ENCODE measurements at regions not wholly inside any gene's neighbourhood (a gene's known extent, or its start where the extent isn't known, plus 50 kb on each side); places are given as distances from the start of the nearest gene placed in this dataset.

GRCh38 chr2:2942225-2942624 is 435.4 kb downstream of the EIPR1 start:
- no peak for TF ChIP-seq CTCF (IDR thresholded peaks at IDR 0.05; ENCODE audit: low read depth, low read length)
- DNase-seq (ENCODE audit: low read depth in 2 of 2), result no peak
- H3K4me3 ChIP-seq (replicated peaks in 1 of 2; ENCODE audit: low read depth in 2 of 2, low read length in 2 of 2), result no peak overlapping the region

GRCh38 chr2:2941205-2941604 is 436.4 kb downstream of the EIPR1 start:
- no peak overlapping the region for H3K4me3 ChIP-seq (replicated peaks in 1 of 2; ENCODE audit: low read depth in 2 of 2, low read length in 2 of 2)
- no peak for DNase-seq (ENCODE audit: low read depth in 2 of 2)
- no peak for TF ChIP-seq CTCF (IDR thresholded peaks at IDR 0.05; ENCODE audit: low read depth, low read length)

- H3K4me3 ChIP-seq (replicated peaks in 1 of 2; ENCODE audit: low read depth in 2 of 2, low read length in 2 of 2), result no peak overlapping the region
- TF ChIP-seq CTCF (IDR thresholded peaks at IDR 0.05; ENCODE audit: low read depth, low read length), result no peak
Observed at GRCh38 chr2:2940702-2941101, 436.9 kb downstream of the EIPR1 start.

GRCh38 chr2:2940061-2940460 is 437.6 kb downstream of the EIPR1 start:
- H3K4me3 ChIP-seq (replicated peaks in 1 of 2; ENCODE audit: low read depth in 2 of 2, low read length in 2 of 2), result no peak overlapping the region
- DNase-seq (ENCODE audit: low read depth in 2 of 2), result no peak
- no peak for TF ChIP-seq CTCF (IDR thresholded peaks at IDR 0.05; ENCODE audit: low read depth, low read length)

More at GRCh38 chr2:2940702-2941101, 436.9 kb downstream of the EIPR1 start:
- no peak for DNase-seq (ENCODE audit: low read depth in 2 of 2)

- no peak for TF ChIP-seq CTCF (IDR thresholded peaks at IDR 0.05; ENCODE audit: low read depth, low read length)
- no peak overlapping the region for H3K4me3 ChIP-seq (replicated peaks in 1 of 2; ENCODE audit: low read depth in 2 of 2, low read length in 2 of 2)
- no peak for DNase-seq (ENCODE audit: low read depth in 2 of 2)
Observed at GRCh38 chr2:2939078-2939795, 438.4 kb downstream of the EIPR1 start.

- DNase-seq (ENCODE audit: low read depth in 2 of 2), result no peak
- no peak overlapping the region for H3K4me3 ChIP-seq (replicated peaks in 1 of 2; ENCODE audit: low read depth in 2 of 2, low read length in 2 of 2)
- TF ChIP-seq CTCF (IDR thresholded peaks at IDR 0.05; ENCODE audit: low read depth, low read length), result no peak
Observed at GRCh38 chr2:2938481-2938880, 439.1 kb downstream of the EIPR1 start.
